ENCODE measurements at regions not wholly inside any gene's neighbourhood (a gene's known extent, or its start where the extent isn't known, plus 50 kb on each side); places are given as distances from the start of the nearest gene placed in this dataset.

GRCh38 chr2:223260681-223261080 is 208.7 kb downstream of the KCNE4 start:
- Histone ChIP-seq H3K4me1 (no peaks in the 10 kb centered on the region), H2AFZ (replicated peaks) (no peak overlapping the region), H3K9ac (no peak overlapping the region), H3F3A (ENCODE audit: low read depth) (no peaks in the 10 kb centered on the region), H4K20me1 (ENCODE audit: low read depth) (no peaks in the 10 kb centered on the region), H3K79me2 (ENCODE audit: low read depth) (no peaks in the 10 kb centered on the region), H3K36me3 (no peaks in the 10 kb centered on the region), H3K27me3 (no peaks in the 10 kb centered on the region), H3K27ac (no peak overlapping the region), H3K9me3 (ENCODE audit: low read depth) (peaks cover 3% of the 10 kb centered on the region), H3K4me3 (no peak overlapping the region), H3K4me2 (no peak overlapping the region)
- H3K27ac Mint-ChIP-seq: no peak overlapping the region
- no peak for TF ChIP-seq CTCF (IDR thresholded peaks at IDR 0.05)
- no peak for TF ChIP-seq EZH2phosphoT487 (IDR thresholded peaks at IDR 0.05)
- TF ChIP-seq EZH2 (IDR thresholded peaks at IDR 0.05): no peak
- peaks cover 4% of the 10 kb centered on the region for H3K27me3 Mint-ChIP-seq (ENCODE audit: insufficient read depth, low read depth)
- no peaks in the 10 kb centered on the region for H3K36me3 Mint-ChIP-seq
- H3K4me3 Mint-ChIP-seq: no peak overlapping the region
- peaks cover 12% of the 10 kb centered on the region for H3K4me1 Mint-ChIP-seq
- no peak for DNase-seq (ENCODE audit: low spot score)
- H3K9me3 Mint-ChIP-seq: peaks cover 9% of the 10 kb centered on the region

GRCh38 chr2:223262946-223263345 is 211.0 kb downstream of the KCNE4 start:
- no peak overlapping the region for H3K27ac Mint-ChIP-seq
- no peak for DNase-seq (ENCODE audit: low spot score)
- H3K9me3 Mint-ChIP-seq: no peaks in the 10 kb centered on the region

GRCh38 chr2:223264541-223265193 is 212.7 kb downstream of the KCNE4 start:
- Histone ChIP-seq H3K4me3 (no peak overlapping the region), H3F3A (ENCODE audit: low read depth) (no peaks in the 10 kb centered on the region), H3K4me2 (no peak overlapping the region), H4K20me1 (ENCODE audit: low read depth) (no peaks in the 10 kb centered on the region), H3K9me3 (ENCODE audit: low read depth) (no peaks in the 10 kb centered on the region), H3K9ac (no peak overlapping the region), H3K27me3 (no peaks in the 10 kb centered on the region), H3K4me1 (no peaks in the 10 kb centered on the region), H3K79me2 (ENCODE audit: low read depth) (no peaks in the 10 kb centered on the region), H3K36me3 (no peaks in the 10 kb centered on the region), H3K27ac (no peak overlapping the region), H2AFZ (replicated peaks) (no peak overlapping the region)
- Mint-ChIP-seq H3K4me3 (no peak overlapping the region), H3K4me1 (peaks cover 18% of the 10 kb centered on the region), H3K9me3 (no peaks in the 10 kb centered on the region), H3K27ac (no peak overlapping the region), H3K36me3 (no peaks in the 10 kb centered on the region), H3K27me3 (ENCODE audit: insufficient read depth, low read depth) (no peaks in the 10 kb centered on the region)
- TF ChIP-seq EZH2phosphoT487 (IDR thresholded peaks at IDR 0.05) (no peak), EZH2 (IDR thresholded peaks at IDR 0.05) (no peak), CTCF (IDR thresholded peaks at IDR 0.05) (no peak)
- DNase-seq (ENCODE audit: low spot score): no peak

More at GRCh38 chr2:223262946-223263345, 211.0 kb downstream of the KCNE4 start:
- Histone ChIP-seq H3K27ac (no peak overlapping the region), H3K27me3 (no peaks in the 10 kb centered on the region), H3K9me3 (ENCODE audit: low read depth) (no peaks in the 10 kb centered on the region), H4K20me1 (ENCODE audit: low read depth) (no peaks in the 10 kb centered on the region), H3K4me3 (no peak overlapping the region), H3K4me1 (no peaks in the 10 kb centered on the region), H3K36me3 (no peaks in the 10 kb centered on the region), H2AFZ (replicated peaks) (no peak overlapping the region), H3K4me2 (no peak overlapping the region), H3F3A (ENCODE audit: low read depth) (no peaks in the 10 kb centered on the region), H3K79me2 (ENCODE audit: low read depth) (no peaks in the 10 kb centered on the region), H3K9ac (no peak overlapping the region)
- no peaks in the 10 kb centered on the region for H3K36me3 Mint-ChIP-seq
- peaks cover 18% of the 10 kb centered on the region for H3K4me1 Mint-ChIP-seq
- no peaks in the 10 kb centered on the region for H3K27me3 Mint-ChIP-seq (ENCODE audit: insufficient read depth, low read depth)
- no peak for TF ChIP-seq CTCF (IDR thresholded peaks at IDR 0.05)
- TF ChIP-seq EZH2phosphoT487 (IDR thresholded peaks at IDR 0.05): no peak
- no peak for TF ChIP-seq EZH2 (IDR thresholded peaks at IDR 0.05)
- no peak overlapping the region for H3K4me3 Mint-ChIP-seq

Measured in neural progenitor cell (in vitro differentiated cells).